A549 (cell line): ENCODE measurements at regions not wholly inside any gene's neighbourhood (a gene's known extent, or its start where the extent isn't known, plus 50 kb on each side); places are given as distances from the start of the nearest gene placed in this dataset.

Source experiments
- BHLHE40 ChIP-seq: IDR thresholded peaks from 2 replicates; pipeline ENCODE4 v1.6.1; 2012; ENCODE audit warnings: low read depth, low read length, inconsistent platforms
- CHD2 ChIP-seq: fragments of 150-350 bp; IDR thresholded peaks from 2 replicates; pipeline ENCODE4 v1.6.1; 2014; ENCODE audit warnings: low read length; ENCODE audit not compliant: partially characterized antibody
- EP300 ChIP-seq, 2 experiments: fragments of >200 bp; sonication (Bioruptor Twin); formaldehyde crosslinking; IDR thresholded peaks; 2 replicates in 1 of 2; 3 replicates in 1 of 2; pipeline ENCODE4 v1.6.1; 2016 to 2017
- JUN ChIP-seq, 2 experiments: fragments of >200 bp; sonication (Bioruptor Twin); formaldehyde crosslinking; IDR thresholded peaks; 2 replicates in 1 of 2; 3 replicates in 1 of 2; pipeline ENCODE4 v1.6.1; 2016 to 2017
- KDM1A ChIP-seq: fragments of 200-600 bp; sonication (generic); IDR thresholded peaks from 2 replicates; pipeline ENCODE4 v1.6.1; 2016; ENCODE audit warnings: low read depth, mild to moderate bottlenecking
- MAX ChIP-seq: IDR thresholded peaks from 2 replicates; pipeline ENCODE4 v1.6.1; 2012
- POLR2A ChIP-seq: IDR thresholded peaks from 2 replicates; pipeline ENCODE4 v1.6.1; 2012; ENCODE audit warnings: mild to moderate bottlenecking, low read length
- RAD21 ChIP-seq, 2 experiments: fragments of >200 bp in 1 of 2; sonication (Bioruptor Twin) in 1 of 2; formaldehyde crosslinking in 1 of 2; IDR thresholded peaks in 1 of 2; conservative IDR thresholded peaks in 1 of 2; 2 replicates in 1 of 2; 3 replicates in 1 of 2; pipeline ENCODE4 v1.6.1; 2012 to 2018; ENCODE audit warnings: inconsistent platforms in 1 of 2
- RNF2 ChIP-seq: fragments of 200-600 bp; sonication (generic); IDR thresholded peaks from 2 replicates; pipeline ENCODE4 v1.6.1; 2016; ENCODE audit warnings: low read depth, mild to moderate bottlenecking, antibody characterized with exemption, moderate library complexity, borderline replicate concordance
- SMC3 ChIP-seq: fragments of >200 bp; sonication (Bioruptor Twin); formaldehyde crosslinking; IDR thresholded peaks from 3 replicates; pipeline ENCODE4 v1.6.1; 2018; ENCODE audit warnings: inconsistent platforms
- TF ChIP-seq, protein P1 (sequence below): fragments of >200 bp; sonication (Bioruptor Twin); formaldehyde crosslinking; IDR thresholded peaks from 3 replicates; pipeline ENCODE4 v1.5.1; 2016
- TF ChIP-seq, protein P2 (sequence below): IDR thresholded peaks from 2 replicates; pipeline ENCODE4 v1.6.1; 2012; ENCODE audit warnings: low read depth, borderline replicate concordance
- TF ChIP-seq, protein P3 (sequence below): fragments of 450-650 bp; IDR thresholded peaks from 2 replicates; pipeline ENCODE4 v1.6.1; 2014; ENCODE audit warnings: antibody characterized with exemption
- TF ChIP-seq, protein P4 (sequence below): fragments of 200-600 bp; sonication (generic); IDR thresholded peaks from 2 replicates; pipeline ENCODE4 v1.6.1; 2016; ENCODE audit warnings: antibody characterized with exemption, mild to moderate bottlenecking, moderate library complexity

DNA sequence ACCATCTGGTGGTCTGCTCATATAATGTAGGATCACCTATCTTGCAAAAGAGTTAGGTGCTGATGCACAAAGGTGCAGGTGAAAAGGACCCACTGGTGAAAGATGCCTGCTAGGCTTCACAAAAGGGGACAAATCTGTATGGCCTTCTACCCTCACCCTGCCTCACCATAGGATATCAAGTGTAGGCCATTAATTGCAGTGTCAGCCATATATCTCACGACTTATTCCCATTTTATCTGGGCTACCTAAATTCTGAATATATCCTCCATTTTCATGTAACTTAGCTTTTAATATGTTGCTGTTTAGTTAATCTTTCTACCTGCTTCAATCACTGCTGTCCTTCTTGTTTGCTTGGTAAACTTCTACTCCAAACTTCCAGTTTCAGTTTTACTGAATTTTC lies 84.2 kb upstream of the DPH5 start:
- no peak for TF ChIP-seq RAD21 (conservative IDR thresholded peaks at IDR 0.05 in 1 of 2, IDR thresholded peaks at IDR 0.05 in 1 of 2)
- no peak for TF ChIP-seq BHLHE40
- TF ChIP-seq, protein P1, sequence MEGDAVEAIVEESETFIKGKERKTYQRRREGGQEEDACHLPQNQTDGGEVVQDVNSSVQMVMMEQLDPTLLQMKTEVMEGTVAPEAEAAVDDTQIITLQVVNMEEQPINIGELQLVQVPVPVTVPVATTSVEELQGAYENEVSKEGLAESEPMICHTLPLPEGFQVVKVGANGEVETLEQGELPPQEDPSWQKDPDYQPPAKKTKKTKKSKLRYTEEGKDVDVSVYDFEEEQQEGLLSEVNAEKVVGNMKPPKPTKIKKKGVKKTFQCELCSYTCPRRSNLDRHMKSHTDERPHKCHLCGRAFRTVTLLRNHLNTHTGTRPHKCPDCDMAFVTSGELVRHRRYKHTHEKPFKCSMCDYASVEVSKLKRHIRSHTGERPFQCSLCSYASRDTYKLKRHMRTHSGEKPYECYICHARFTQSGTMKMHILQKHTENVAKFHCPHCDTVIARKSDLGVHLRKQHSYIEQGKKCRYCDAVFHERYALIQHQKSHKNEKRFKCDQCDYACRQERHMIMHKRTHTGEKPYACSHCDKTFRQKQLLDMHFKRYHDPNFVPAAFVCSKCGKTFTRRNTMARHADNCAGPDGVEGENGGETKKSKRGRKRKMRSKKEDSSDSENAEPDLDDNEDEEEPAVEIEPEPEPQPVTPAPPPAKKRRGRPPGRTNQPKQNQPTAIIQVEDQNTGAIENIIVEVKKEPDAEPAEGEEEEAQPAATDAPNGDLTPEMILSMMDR = no peak
- TF ChIP-seq SMC3 = no peak
- TF ChIP-seq, protein P2, sequence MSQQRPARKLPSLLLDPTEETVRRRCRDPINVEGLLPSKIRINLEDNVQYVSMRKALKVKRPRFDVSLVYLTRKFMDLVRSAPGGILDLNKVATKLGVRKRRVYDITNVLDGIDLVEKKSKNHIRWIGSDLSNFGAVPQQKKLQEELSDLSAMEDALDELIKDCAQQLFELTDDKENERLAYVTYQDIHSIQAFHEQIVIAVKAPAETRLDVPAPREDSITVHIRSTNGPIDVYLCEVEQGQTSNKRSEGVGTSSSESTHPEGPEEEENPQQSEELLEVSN = no peak
- TF ChIP-seq POLR2A = no peak
- TF ChIP-seq JUN (IDR thresholded peaks at IDR 0.05) = no peak
- no peak for TF ChIP-seq RNF2
- TF ChIP-seq, protein P3, sequence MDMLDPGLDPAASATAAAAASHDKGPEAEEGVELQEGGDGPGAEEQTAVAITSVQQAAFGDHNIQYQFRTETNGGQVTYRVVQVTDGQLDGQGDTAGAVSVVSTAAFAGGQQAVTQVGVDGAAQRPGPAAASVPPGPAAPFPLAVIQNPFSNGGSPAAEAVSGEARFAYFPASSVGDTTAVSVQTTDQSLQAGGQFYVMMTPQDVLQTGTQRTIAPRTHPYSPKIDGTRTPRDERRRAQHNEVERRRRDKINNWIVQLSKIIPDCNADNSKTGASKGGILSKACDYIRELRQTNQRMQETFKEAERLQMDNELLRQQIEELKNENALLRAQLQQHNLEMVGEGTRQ = no peak
- TF ChIP-seq MAX = no peak
- TF ChIP-seq CHD2 = no peak
- TF ChIP-seq, protein P4, sequence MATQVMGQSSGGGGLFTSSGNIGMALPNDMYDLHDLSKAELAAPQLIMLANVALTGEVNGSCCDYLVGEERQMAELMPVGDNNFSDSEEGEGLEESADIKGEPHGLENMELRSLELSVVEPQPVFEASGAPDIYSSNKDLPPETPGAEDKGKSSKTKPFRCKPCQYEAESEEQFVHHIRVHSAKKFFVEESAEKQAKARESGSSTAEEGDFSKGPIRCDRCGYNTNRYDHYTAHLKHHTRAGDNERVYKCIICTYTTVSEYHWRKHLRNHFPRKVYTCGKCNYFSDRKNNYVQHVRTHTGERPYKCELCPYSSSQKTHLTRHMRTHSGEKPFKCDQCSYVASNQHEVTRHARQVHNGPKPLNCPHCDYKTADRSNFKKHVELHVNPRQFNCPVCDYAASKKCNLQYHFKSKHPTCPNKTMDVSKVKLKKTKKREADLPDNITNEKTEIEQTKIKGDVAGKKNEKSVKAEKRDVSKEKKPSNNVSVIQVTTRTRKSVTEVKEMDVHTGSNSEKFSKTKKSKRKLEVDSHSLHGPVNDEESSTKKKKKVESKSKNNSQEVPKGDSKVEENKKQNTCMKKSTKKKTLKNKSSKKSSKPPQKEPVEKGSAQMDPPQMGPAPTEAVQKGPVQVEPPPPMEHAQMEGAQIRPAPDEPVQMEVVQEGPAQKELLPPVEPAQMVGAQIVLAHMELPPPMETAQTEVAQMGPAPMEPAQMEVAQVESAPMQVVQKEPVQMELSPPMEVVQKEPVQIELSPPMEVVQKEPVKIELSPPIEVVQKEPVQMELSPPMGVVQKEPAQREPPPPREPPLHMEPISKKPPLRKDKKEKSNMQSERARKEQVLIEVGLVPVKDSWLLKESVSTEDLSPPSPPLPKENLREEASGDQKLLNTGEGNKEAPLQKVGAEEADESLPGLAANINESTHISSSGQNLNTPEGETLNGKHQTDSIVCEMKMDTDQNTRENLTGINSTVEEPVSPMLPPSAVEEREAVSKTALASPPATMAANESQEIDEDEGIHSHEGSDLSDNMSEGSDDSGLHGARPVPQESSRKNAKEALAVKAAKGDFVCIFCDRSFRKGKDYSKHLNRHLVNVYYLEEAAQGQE = no peak
- TF ChIP-seq KDM1A = no peak
- no peak for TF ChIP-seq EP300 (IDR thresholded peaks at IDR 0.05)
